ENCODE measurements at regions not wholly inside any gene's neighbourhood (a gene's known extent, or its start where the extent isn't known, plus 50 kb on each side); places are given as distances from the start of the nearest gene placed in this dataset.
"Not testable (repeated sequence)": the region's sequence is repeated elsewhere in the genome, so short reads cannot be mapped to it uniquely, and the experiment has no call there.

DNA sequence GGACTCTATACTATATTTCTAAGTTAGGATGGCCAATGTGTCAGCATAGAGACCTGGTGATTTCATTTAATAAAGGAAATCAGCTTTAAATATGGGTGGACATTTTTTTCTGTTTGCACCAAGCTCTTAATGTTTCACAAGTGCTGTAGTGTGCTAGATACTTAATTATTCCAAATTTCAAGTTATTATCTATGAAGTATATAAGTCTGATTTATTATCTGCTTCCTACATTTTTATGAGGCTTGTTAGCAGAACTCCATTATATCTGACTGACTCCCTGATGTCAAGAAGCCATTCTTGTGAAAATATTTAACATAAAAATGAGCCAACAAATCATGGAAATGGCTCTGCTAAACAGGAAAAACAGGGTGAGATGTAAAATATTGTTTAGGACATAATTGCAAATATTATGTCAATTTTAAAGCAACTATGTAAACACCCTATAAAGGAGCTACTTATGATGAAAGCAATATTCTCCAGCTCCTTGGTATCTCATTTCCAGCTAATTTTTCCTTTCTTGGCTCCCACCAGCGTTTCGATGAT is 1415.2 kb downstream of the GATA3 start:
- no peak for DNase-seq

DNA sequence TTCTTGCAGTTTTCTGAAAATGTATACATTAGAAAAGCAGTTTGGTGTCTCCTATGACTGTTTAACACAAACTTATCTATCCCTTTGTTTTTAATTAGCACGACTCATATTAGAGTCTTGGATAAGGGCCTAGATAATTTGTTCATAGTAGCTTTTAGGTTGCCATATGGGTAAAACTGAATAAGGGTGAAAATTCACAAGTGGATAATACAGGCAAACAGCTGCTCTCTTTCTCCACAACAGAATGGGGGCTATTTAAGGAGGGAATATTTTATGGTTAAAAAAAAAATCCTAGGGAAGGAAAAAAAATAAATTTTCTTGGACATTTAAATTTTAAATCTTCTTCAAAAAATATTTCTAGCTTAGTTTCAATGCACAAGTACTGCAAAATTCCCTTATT is 1416.1 kb downstream of the GATA3 start:
- DNase-seq = no peak

GRCh38 chr10:9501944-9502343 is 1447.5 kb downstream of the GATA3 start:
- no peak for DNase-seq

DNA sequence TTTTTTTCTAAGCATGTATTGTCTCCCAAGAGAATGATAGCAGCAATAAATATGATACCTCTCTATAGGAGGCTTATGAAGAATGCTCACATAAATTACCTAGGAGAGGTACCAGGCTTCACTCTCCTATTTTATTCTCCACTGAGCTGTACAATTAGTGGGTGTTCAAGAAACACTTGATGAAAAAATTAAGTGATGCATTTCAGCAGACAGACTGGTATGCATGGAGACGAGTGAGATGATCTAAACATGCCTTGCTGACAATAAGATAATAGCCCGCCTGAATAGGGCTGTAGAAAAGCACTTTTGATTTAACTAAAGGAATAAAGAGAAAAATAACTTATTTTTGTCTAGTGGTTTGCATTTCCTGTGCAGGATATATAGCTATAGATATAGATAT is 1449.7 kb downstream of the GATA3 start:
- DNase-seq = no peak

- no peak for DNase-seq
Observed at GRCh38 chr10:9505546-9505945, 1451.1 kb downstream of the GATA3 start.

- no peak for DNase-seq
Observed at GRCh38 chr10:9508606-9509005, 1454.1 kb downstream of the GATA3 start.

GRCh38 chr10:9510626-9511025 is 1456.1 kb downstream of the GATA3 start:
- DNase-seq = no peak

- no peak for DNase-seq
Observed at GRCh38 chr10:9515922-9516321, 1461.4 kb downstream of the GATA3 start.

GRCh38 chr10:9535744-9536143 is 1481.3 kb downstream of the GATA3 start:
- no peak for DNase-seq

GRCh38 chr10:9545073-9545472 is 1472.6 kb upstream of the CELF2 start:
- DNase-seq = no peak

DNA sequence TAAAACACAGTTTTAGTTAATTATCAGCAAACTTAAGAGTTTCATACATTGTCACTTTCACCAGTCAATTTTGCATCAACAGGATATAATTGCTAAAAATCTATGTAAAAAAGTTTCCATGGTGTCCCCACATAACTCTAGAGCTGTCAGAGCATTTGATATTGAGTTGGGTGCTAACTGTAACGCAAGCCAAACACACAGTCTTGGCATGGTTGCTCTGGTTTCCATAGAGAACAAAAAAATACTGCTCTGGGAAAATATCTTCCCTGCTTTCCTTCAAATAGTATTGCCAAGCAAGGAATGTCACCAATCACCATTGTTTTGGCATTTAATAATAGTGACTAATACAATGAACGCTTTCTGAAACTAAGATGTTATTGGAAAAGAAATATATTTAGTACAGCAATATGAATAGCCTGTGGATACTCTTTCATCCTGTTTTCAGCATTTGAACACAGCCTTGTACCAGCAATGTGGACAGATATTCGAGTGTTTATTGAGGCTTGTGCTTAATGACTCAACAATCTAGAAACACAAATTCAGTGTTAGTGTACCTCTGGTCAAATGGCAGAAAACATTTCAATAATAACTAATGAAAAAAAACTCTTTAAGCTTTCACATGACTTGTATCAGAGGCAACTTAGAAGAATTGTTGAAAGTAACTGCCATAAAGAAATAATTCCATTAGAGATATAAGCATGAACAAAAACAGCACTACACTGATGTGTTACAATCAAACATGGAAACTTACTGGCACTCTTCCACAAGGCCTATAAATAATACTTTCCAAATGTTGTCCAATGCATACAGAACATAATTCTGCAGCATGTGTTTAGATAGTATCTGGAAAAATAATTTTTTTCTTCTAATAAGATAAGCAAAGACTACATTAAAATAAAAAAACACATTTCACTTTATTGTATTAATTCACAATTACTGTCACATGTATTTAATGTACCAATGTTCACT is 1469.5 kb upstream of the CELF2 start:
- no peak for DNase-seq

GRCh38 chr10:9550810-9551209 is 1466.9 kb upstream of the CELF2 start:
- no peak for DNase-seq

- no peak for DNase-seq
Observed at GRCh38 chr10:9554321-9554720, 1463.4 kb upstream of the CELF2 start.

DNA sequence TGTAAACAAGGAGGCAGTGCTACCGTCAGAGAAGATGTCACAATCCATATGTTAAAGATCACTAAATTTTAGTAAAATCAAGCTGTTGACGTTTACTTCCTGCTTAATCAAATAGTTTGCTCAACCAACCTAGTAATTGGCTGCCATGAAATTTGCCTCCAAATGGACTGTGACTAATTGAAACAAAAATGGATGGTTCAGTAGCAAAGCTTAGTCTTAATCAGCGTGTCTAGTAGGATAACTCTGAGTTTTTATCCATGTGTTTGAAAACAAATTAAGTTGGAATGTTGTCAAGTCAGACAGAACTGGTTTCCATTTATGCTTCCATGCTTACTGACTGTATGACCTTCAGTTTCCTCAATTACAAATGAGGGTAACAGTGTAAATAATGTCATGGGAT is 1456.7 kb upstream of the CELF2 start:
- no peak for DNase-seq

DNA sequence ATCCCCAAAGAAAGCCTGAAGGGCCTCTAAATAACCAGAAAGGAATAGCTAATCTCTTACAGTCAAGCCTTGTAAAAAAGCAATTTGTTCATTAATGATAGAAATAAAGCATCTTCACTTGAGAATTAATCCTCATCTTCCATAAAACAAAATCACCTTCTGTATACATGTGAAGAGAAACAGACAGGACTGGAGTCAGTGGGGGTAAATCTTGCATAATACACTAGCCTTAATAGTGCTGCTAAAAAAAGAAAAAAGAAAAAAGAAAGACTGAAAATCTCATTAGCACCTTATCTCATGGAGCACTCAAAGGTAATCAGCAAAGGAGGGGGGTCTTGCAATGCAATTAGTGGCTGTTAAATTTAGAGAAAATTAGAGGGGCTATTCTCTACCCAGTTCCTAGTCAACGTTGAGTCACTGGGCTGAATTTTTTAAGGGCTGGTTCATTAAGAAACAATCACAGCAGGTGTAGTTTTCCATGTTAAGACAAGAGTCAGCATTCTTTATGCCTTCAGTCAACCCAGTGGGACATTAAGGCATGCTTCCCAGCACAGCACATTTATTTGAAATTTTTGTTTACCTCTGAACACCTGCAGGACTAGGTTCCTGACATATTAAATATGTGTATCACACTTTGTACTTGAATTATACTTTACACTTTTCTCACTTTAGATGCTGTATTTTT is 1455.7 kb upstream of the CELF2 start:
- no peak for DNase-seq

GRCh38 chr10:9577746-9578145 is 1439.9 kb upstream of the CELF2 start:
- no peak for DNase-seq

DNA sequence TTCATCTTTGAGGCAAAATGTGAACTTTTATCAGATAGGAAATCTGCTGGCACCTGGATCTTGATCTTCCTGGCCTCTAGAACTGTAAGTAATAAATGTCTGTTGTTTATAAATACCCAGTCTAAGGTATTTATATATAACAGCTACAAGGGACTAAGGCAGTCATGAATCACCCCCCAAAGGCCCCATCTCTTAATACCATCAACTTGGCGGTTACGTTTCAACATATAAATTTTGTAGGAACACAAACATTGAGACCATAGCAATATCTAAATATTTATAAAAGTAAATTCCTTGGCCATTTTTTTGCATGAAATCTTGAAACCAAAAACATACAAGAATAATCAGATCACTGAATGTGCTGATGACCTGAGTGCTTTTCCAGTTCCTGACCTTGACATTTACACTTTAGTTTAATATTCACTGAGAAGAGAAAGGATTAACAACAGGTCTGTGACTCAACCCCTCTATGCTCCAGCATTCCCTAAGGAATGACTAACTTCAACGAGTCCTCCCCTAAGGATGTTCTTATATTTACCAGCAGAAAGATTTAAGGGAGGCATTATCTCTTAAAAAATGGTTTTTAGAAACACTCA is 1438.5 kb upstream of the CELF2 start:
- no peak for DNase-seq

GRCh38 chr10:9582803-9583202 is 1434.9 kb upstream of the CELF2 start:
- DNase-seq = not testable (repeated sequence)

GRCh38 chr10:9596368-9596920 is 1421.2 kb upstream of the CELF2 start:
- no peak for DNase-seq

GRCh38 chr10:9602998-9603397 is 1414.7 kb upstream of the CELF2 start:
- no peak for DNase-seq

- no peak for DNase-seq
Observed at GRCh38 chr10:9603972-9604371, 1413.7 kb upstream of the CELF2 start.

DNA sequence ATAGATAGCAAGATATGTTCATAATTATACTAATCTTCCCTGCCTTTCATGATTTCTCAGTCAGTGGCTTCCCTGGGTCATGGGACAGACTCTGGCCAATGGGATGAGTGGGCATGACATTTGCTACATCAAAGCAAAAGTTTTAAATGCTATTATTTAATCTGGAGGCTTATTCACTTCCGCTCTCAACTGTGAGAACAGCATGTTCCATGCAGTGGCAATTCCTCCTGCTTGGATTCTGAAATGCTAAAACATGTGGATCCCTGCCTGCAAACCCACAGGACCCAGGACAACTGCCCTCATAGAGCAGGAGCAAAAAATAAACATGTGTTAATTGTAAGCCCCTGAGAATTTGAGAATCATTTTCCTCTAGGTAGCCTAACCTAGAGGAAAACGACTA is 1412.4 kb upstream of the CELF2 start:
- DNase-seq = no peak

GRCh38 chr10:9608602-9609001 is 1409.1 kb upstream of the CELF2 start:
- peak; percentile 61 for DNase-seq
